ENCODE measurements at regions not wholly inside any gene's neighbourhood (a gene's known extent, or its start where the extent isn't known, plus 50 kb on each side); places are given as distances from the start of the nearest gene placed in this dataset.
"Not testable (repeated sequence)": the region's sequence is repeated elsewhere in the genome, so short reads cannot be mapped to it uniquely, and the experiment has no call there.

DNA sequence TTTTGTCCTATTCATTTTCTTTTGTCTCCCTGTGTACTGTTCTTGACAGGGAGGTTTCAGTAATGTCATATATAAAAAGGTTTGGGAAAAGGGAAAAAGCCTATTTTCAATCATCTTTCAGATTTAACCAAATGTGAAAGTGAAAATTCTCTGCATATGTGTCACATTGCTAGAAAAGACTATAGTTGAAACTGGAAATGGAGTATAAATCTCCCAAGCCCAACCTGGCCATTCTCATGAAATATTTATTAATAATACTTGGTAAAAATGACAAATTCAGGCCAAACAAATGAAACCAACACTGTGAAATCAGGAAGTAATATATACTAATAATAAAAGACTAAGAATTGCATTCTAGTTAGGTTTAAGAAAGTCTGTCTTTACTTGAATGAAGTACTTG, 1129.2 kb downstream of the SLC16A7 start:
- DNase-seq = no peak
- intact Hi-C loops (cut with micrococcal nuclease; ENCODE audit: unreplicated experiment) = no loop called here
- BruUV-seq (replicated peaks) = no TSS peak
- Mint-ChIP-seq H3K9me3 (ENCODE audit: low read depth, unreplicated experiment) (no peaks in the 10 kb centered on the region), H3K4me3 (ENCODE audit: low read depth, unreplicated experiment) (no peak overlapping the region), H3K36me3 (ENCODE audit: insufficient read depth, unreplicated experiment) (no peaks in the 10 kb centered on the region), H3K27me3 (ENCODE audit: unreplicated experiment) (no peaks in the 10 kb centered on the region), H3K4me1 (ENCODE audit: low read depth, unreplicated experiment) (no peaks in the 10 kb centered on the region), H3K27ac (ENCODE audit: unreplicated experiment) (no peak overlapping the region)
- TF ChIP-seq, protein P1, sequence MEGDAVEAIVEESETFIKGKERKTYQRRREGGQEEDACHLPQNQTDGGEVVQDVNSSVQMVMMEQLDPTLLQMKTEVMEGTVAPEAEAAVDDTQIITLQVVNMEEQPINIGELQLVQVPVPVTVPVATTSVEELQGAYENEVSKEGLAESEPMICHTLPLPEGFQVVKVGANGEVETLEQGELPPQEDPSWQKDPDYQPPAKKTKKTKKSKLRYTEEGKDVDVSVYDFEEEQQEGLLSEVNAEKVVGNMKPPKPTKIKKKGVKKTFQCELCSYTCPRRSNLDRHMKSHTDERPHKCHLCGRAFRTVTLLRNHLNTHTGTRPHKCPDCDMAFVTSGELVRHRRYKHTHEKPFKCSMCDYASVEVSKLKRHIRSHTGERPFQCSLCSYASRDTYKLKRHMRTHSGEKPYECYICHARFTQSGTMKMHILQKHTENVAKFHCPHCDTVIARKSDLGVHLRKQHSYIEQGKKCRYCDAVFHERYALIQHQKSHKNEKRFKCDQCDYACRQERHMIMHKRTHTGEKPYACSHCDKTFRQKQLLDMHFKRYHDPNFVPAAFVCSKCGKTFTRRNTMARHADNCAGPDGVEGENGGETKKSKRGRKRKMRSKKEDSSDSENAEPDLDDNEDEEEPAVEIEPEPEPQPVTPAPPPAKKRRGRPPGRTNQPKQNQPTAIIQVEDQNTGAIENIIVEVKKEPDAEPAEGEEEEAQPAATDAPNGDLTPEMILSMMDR (IDR thresholded peaks at IDR 0.05; ENCODE audit: unreplicated experiment) = no peak
- CTCF ChIA-PET = no interaction called here

DNA sequence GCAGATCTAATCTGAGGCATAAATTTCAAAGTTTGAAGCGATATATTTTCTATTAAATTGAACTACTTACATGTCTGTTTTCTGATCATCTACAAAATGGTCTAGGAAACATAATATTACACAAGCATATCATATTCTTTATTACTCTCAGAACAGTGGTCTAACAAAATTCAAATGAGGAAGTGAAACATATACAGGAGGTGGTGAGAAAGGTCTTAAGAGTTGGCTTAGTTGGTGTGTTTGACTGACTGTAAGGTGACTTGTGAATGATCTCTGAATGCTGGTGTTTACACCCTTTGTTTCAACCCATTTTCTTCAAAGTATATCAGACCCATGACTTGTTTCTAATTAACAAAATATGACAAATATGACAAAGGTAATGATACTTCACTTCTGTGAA, 1156.8 kb downstream of the SLC16A7 start:
- Mint-ChIP-seq H3K9me3 (ENCODE audit: low read depth, unreplicated experiment) (peaks cover 3% of the 10 kb centered on the region), H3K27ac (ENCODE audit: unreplicated experiment) (no peak overlapping the region), H3K27me3 (ENCODE audit: unreplicated experiment) (no peaks in the 10 kb centered on the region), H3K4me1 (ENCODE audit: low read depth, unreplicated experiment) (no peaks in the 10 kb centered on the region), H3K4me3 (ENCODE audit: low read depth, unreplicated experiment) (no peak overlapping the region), H3K36me3 (ENCODE audit: insufficient read depth, unreplicated experiment) (no peaks in the 10 kb centered on the region)
- no TSS peak for BruUV-seq (replicated peaks)
- CTCF ChIA-PET = interaction anchor here (0.6 kb wide), 1 partner anchor 393 kb away, joined by 3 read pairs; no protein-coding TSS in a partner anchor
- intact Hi-C loops (cut with micrococcal nuclease; ENCODE audit: unreplicated experiment) = no loop called here
- no peak for DNase-seq
- TF ChIP-seq, protein P1 (IDR thresholded peaks at IDR 0.05; ENCODE audit: unreplicated experiment) = no peak

DNA sequence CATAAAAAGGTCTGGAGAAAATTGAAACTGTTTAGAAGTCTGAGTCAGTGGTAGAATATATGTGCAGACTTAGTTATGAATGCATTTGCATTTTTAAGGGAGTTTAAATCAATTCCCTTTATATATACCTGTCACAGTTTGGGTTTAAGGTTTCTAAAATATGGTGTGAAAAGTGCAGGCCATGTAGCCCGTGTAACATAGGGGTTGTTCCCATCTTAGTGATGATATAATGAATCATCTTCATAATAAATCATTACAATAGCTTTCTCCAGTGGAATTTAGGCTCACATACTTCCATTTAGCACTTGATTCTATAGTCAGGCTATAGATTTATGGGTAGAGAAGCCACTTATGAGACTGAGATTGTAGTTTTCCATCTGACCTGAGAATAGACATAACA, 1162.4 kb downstream of the SLC16A7 start:
- Mint-ChIP-seq H3K27ac (ENCODE audit: unreplicated experiment) (no peak overlapping the region), H3K4me1 (ENCODE audit: low read depth, unreplicated experiment) (no peaks in the 10 kb centered on the region), H3K27me3 (ENCODE audit: unreplicated experiment) (no peaks in the 10 kb centered on the region), H3K9me3 (ENCODE audit: low read depth, unreplicated experiment) (no peaks in the 10 kb centered on the region), H3K36me3 (ENCODE audit: insufficient read depth, unreplicated experiment) (no peaks in the 10 kb centered on the region), H3K4me3 (ENCODE audit: low read depth, unreplicated experiment) (no peak overlapping the region)
- intact Hi-C loops (cut with micrococcal nuclease; ENCODE audit: unreplicated experiment) = no loop called here
- TF ChIP-seq, protein P1 (IDR thresholded peaks at IDR 0.05; ENCODE audit: unreplicated experiment) = no peak
- no peak for DNase-seq
- BruUV-seq (replicated peaks) = no TSS peak
- CTCF ChIA-PET = no interaction called here

DNA sequence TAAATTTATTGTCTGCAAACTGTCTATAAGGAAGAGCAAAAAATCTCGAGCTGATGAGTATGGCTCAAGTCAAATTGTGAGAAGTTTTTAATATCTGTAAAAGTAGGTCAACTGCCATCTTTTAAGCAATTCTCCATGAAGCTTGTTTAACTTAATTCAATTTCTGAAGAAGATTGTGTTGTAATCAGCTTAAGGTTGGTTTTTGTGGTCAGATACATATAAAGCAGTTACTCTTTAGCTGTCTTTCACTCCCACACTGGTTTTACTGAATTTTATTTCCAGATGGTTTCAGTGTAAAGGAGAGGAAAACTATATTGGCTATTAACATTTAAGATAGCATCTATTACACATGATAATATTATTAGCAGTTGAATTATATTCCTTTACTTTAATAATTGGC, 1165.1 kb downstream of the SLC16A7 start:
- H3K4me1 Mint-ChIP-seq (ENCODE audit: low read depth, unreplicated experiment) = no peaks in the 10 kb centered on the region
- TF ChIP-seq, protein P1 (IDR thresholded peaks at IDR 0.05; ENCODE audit: unreplicated experiment) = no peak
- H3K4me3 Mint-ChIP-seq (ENCODE audit: low read depth, unreplicated experiment) = no peak overlapping the region
- CTCF ChIA-PET = no interaction called here
- H3K9me3 Mint-ChIP-seq (ENCODE audit: low read depth, unreplicated experiment) = peaks cover 2% of the 10 kb centered on the region
- H3K27me3 Mint-ChIP-seq (ENCODE audit: unreplicated experiment) = no peaks in the 10 kb centered on the region
- H3K27ac Mint-ChIP-seq (ENCODE audit: unreplicated experiment) = no peak overlapping the region
- BruUV-seq (replicated peaks) = no TSS peak
- no peaks in the 10 kb centered on the region for H3K36me3 Mint-ChIP-seq (ENCODE audit: insufficient read depth, unreplicated experiment)
- no peak for DNase-seq
- intact Hi-C loops (cut with micrococcal nuclease; ENCODE audit: unreplicated experiment) = no loop called here

DNA sequence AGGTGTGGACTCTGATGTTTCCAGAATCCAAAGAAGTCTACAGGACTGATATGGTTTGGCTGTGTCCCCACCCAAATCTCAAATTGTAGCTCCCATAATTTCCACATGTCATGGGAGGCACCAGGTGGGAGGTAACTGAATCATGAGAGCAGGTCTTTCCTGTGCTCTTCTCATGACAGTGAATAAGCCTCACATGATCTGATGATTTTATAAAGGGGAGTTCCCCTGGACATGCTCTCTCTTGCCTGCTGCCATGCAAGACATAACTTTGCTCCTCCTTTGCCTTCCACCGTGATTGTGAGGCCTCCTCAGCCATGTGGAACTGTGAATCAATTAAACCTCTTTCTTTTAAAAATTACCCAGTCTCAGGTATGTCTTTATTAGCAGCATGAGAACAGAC, 1205.3 kb downstream of the SLC16A7 start:
- H3K27ac Mint-ChIP-seq (ENCODE audit: unreplicated experiment); H3K4me3 Mint-ChIP-seq (ENCODE audit: low read depth, unreplicated experiment); H3K27me3 Mint-ChIP-seq (ENCODE audit: unreplicated experiment); DNase-seq; H3K9me3 Mint-ChIP-seq (ENCODE audit: low read depth, unreplicated experiment); intact Hi-C loops (cut with micrococcal nuclease; ENCODE audit: unreplicated experiment); H3K4me1 Mint-ChIP-seq (ENCODE audit: low read depth, unreplicated experiment); CTCF ChIA-PET; H3K36me3 Mint-ChIP-seq (ENCODE audit: insufficient read depth, unreplicated experiment); BruUV-seq (replicated peaks): not testable (repeated sequence)

All from Calu3 (cell line).